ENCODE measurements at regions not wholly inside any gene's neighbourhood (a gene's known extent, or its start where the extent isn't known, plus 50 kb on each side); places are given as distances from the start of the nearest gene placed in this dataset.
"Not testable (repeated sequence)": the region's sequence is repeated elsewhere in the genome, so short reads cannot be mapped to it uniquely, and the experiment has no call there.

- TF ChIP-seq, protein P1, sequence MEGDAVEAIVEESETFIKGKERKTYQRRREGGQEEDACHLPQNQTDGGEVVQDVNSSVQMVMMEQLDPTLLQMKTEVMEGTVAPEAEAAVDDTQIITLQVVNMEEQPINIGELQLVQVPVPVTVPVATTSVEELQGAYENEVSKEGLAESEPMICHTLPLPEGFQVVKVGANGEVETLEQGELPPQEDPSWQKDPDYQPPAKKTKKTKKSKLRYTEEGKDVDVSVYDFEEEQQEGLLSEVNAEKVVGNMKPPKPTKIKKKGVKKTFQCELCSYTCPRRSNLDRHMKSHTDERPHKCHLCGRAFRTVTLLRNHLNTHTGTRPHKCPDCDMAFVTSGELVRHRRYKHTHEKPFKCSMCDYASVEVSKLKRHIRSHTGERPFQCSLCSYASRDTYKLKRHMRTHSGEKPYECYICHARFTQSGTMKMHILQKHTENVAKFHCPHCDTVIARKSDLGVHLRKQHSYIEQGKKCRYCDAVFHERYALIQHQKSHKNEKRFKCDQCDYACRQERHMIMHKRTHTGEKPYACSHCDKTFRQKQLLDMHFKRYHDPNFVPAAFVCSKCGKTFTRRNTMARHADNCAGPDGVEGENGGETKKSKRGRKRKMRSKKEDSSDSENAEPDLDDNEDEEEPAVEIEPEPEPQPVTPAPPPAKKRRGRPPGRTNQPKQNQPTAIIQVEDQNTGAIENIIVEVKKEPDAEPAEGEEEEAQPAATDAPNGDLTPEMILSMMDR (IDR thresholded peaks at IDR 0.05; ENCODE audit: extremely low read depth, insufficient read depth, missing control alignments): no peak
- DNase-seq (ENCODE audit: low spot score): no peak
- in situ Hi-C loops (cut with MboI; ENCODE audit: low pct_unique_long_range_greater_than_20kb, low sequenced_read_pairs, unreplicated experiment): no loop called here
Measured at GRCh38 chr3:96334779-96335178, 479.6 kb upstream of the EPHA6 start.

DNA sequence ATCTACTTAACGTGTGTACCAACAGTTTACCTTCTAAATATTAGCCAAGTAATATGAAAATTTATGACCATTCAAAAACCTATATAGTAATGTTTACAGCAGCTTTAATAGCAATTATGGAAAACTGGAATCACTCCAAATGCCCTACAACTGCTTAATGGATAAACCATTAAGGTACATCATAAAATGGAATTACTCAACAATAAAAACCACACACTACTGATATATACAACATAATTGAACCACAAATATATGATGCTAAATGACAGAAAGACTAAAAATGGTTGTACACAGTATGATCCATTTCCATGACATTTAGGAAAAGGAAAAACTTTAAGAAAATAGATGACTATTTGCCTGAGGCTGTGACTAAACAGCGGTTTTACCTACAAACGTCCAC, 467.1 kb upstream of the EPHA6 start:
- no peak for DNase-seq (ENCODE audit: low spot score)
- in situ Hi-C loops (cut with MboI; ENCODE audit: low pct_unique_long_range_greater_than_20kb, low sequenced_read_pairs, unreplicated experiment): no loop called here
- TF ChIP-seq, protein P1 (IDR thresholded peaks at IDR 0.05; ENCODE audit: extremely low read depth, insufficient read depth, missing control alignments): no peak

DNA sequence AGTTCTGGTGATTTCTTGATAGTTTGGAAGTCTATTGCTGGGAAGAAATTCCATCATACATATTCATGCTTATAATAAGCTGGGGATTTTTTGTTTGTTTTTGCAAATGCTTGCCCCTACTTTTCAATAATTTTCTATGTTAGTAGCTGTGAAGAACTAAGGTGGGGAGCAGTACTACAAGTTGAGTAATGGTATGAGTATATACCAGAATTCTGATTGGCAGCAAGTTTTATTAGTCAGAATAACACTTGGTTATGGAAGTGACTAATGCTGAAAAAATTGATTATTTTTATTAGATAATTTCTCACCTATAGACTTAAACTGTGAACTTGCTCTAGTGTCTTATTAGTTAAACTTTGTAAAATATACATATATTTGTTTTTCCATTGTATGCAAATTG, 462.8 kb upstream of the EPHA6 start:
- in situ Hi-C loops (cut with MboI; ENCODE audit: low pct_unique_long_range_greater_than_20kb, low sequenced_read_pairs, unreplicated experiment); DNase-seq (ENCODE audit: low spot score): not testable (repeated sequence)

GRCh38 chr3:96354106-96354505, 460.3 kb upstream of the EPHA6 start:
- DNase-seq (ENCODE audit: low spot score): no peak
- in situ Hi-C loops (cut with MboI; ENCODE audit: low pct_unique_long_range_greater_than_20kb, low sequenced_read_pairs, unreplicated experiment): no loop called here
- TF ChIP-seq, protein P1 (IDR thresholded peaks at IDR 0.05; ENCODE audit: extremely low read depth, insufficient read depth, missing control alignments): no peak

DNA sequence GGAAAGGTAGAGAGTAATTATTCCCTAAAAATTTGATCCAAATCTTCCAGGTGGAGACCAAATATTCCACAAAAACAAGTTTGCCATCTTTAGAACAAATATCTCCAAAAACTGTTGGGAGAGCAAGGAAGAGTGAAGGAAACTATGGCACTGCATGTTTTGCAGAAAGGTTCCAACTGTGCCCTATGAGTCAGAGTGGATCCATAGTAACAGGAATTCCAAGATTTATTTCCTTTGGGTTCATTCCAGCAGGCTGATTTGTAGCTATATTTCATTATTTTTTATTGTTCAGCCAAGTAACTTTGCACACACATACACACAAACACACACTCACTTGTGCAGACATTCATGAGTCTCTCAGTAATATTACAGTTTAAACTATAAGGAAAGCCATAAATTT, 459.7 kb upstream of the EPHA6 start:
- in situ Hi-C loops (cut with MboI; ENCODE audit: low pct_unique_long_range_greater_than_20kb, low sequenced_read_pairs, unreplicated experiment): no loop called here
- no peak for DNase-seq (ENCODE audit: low spot score)
- TF ChIP-seq, protein P1 (IDR thresholded peaks at IDR 0.05; ENCODE audit: extremely low read depth, insufficient read depth, missing control alignments): no peak

GRCh38 chr3:96361241-96361640, 453.2 kb upstream of the EPHA6 start:
- TF ChIP-seq, protein P1 (IDR thresholded peaks at IDR 0.05; ENCODE audit: extremely low read depth, insufficient read depth, missing control alignments): no peak

DNA sequence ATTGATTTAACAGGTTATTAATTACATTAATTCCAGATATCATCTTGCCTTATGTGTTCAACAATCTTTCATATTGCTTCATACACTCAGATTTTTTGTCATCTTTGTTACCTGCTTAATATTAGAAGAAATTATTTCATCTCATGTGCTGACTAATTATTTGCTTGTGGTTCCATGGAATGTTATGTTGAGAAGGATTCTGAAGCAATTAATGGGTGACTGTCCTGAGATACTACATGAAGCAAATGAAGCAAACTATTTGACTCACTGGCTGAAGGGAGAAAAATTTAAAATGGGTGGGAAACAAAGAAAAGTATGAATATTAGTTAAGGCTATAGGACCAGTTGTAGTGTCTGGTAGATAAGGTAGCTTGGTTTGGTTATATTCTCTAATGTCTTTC, 443.8 kb upstream of the EPHA6 start:
- in situ Hi-C loops (cut with MboI; ENCODE audit: low pct_unique_long_range_greater_than_20kb, low sequenced_read_pairs, unreplicated experiment): no loop called here
- no peak for DNase-seq (ENCODE audit: low spot score)
- TF ChIP-seq, protein P1 (IDR thresholded peaks at IDR 0.05; ENCODE audit: extremely low read depth, insufficient read depth, missing control alignments): no peak

More at GRCh38 chr3:96361241-96361640, 453.2 kb upstream of the EPHA6 start:
- DNase-seq (ENCODE audit: low spot score): no peak
- in situ Hi-C loops (cut with MboI; ENCODE audit: low pct_unique_long_range_greater_than_20kb, low sequenced_read_pairs, unreplicated experiment): no loop called here
